Ascending aorta (tissue), 2 donors: ENCODE measurements at regions not wholly inside any gene's neighbourhood (a gene's known extent, or its start where the extent isn't known, plus 50 kb on each side); places are given as distances from the start of the nearest gene placed in this dataset.
"Not testable (repeated sequence)": the region's sequence is repeated elsewhere in the genome, so short reads cannot be mapped to it uniquely, and the experiment has no call there.

ENCODE experiments used
- DNase-seq, 2 donors: peaks; one replicate each; pipeline ENCODE4 v3.0.0-alpha.2; 2019; ENCODE audit warnings: low spot score in 2 of 2
- H3K27ac ChIP-seq, 2 donors: fragments of 200-600 bp; sonication (generic); one replicate each; pipeline ENCODE4 v1.5.1; 2016 to 2017; ENCODE audit warnings: mild to moderate bottlenecking in 1 of 2
- H3K27me3 ChIP-seq: fragments of 200-600 bp; sonication (generic); one replicate; pipeline ENCODE4 v1.5.1; 2017
- H3K36me3 ChIP-seq, 2 donors: fragments of 200-600 bp; sonication (generic); one replicate each; pipeline ENCODE4 v1.5.1; 2016
- H3K4me1 ChIP-seq, 2 donors: fragments of 200-600 bp; sonication (generic); one replicate each; pipeline ENCODE4 v1.5.1; 2016 to 2017; ENCODE audit warnings: mild to moderate bottlenecking in 1 of 2
- H3K4me3 ChIP-seq, 2 donors: fragments of 200-600 bp; sonication (generic); one replicate each; pipeline ENCODE4 v1.5.1; 2016 to 2017; ENCODE audit warnings: mild to moderate bottlenecking in 1 of 2
- H3K9me3 ChIP-seq, 2 donors: fragments of 200-600 bp; sonication (generic); one replicate each; pipeline ENCODE4 v1.5.1; 2016
- intact Hi-C: fragments of 100-400 bp; cut with DNase I; formaldehyde crosslinking; loops from one replicate; pipeline ENCODE4 v1.15.1; 2023
- TF ChIP-seq, protein P1 (sequence below), 3 experiments: fragments of 200-600 bp in 2 of 3; fragments of 450-650 bp in 1 of 3; sonication (generic) in 2 of 3; IDR thresholded peaks; one replicate each; pipeline ENCODE4 v1.5.1; 2016 to 2019; ENCODE audit warnings: antibody characterized with exemption in 3 of 3, mild to moderate bottlenecking in 1 of 3, moderate library complexity in 1 of 3

DNA sequence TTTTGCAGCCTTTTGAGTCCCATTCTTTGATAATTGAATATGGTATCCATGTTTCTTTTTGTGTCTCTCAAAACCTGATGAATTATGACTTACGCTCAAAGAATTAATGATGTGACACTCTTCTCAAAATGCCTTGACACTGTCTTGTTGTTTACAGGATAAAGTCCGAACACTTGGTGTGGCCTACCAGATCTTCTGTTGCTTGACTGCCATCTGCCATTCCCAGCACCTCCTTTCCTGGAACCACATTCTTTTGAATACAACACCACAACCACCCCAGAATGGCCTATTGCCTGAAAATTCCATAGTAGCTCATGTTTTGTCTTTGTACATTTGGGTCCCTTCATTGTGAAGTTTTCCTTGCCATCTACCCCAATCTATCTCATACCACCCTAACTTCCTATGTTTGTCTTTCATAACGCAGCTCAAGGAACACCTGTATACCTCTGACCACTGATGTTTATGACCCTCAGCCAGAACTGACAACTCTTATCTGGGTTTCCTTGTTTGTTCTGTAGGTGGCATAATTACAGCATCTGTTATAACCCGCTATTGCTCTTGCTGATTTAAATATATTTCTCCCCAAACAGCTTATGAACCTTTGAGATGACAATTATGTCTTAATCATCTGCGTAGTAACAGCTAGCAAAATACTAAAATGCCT, 991.3 kb downstream of the RAB28 start:
- Histone ChIP-seq H3K9me3 (no peaks in the 10 kb centered on the region), H3K4me1 (no peaks in the 10 kb centered on the region), H3K27ac (no peak overlapping the region), H3K27me3 (no peaks in the 10 kb centered on the region), H3K4me3 (no peak overlapping the region), H3K36me3 (no peaks in the 10 kb centered on the region)
- no peak for DNase-seq
- intact Hi-C loops, result no loop called here
- TF ChIP-seq, protein P1, sequence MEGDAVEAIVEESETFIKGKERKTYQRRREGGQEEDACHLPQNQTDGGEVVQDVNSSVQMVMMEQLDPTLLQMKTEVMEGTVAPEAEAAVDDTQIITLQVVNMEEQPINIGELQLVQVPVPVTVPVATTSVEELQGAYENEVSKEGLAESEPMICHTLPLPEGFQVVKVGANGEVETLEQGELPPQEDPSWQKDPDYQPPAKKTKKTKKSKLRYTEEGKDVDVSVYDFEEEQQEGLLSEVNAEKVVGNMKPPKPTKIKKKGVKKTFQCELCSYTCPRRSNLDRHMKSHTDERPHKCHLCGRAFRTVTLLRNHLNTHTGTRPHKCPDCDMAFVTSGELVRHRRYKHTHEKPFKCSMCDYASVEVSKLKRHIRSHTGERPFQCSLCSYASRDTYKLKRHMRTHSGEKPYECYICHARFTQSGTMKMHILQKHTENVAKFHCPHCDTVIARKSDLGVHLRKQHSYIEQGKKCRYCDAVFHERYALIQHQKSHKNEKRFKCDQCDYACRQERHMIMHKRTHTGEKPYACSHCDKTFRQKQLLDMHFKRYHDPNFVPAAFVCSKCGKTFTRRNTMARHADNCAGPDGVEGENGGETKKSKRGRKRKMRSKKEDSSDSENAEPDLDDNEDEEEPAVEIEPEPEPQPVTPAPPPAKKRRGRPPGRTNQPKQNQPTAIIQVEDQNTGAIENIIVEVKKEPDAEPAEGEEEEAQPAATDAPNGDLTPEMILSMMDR (IDR thresholded peaks at IDR 0.05), result no peak

DNA sequence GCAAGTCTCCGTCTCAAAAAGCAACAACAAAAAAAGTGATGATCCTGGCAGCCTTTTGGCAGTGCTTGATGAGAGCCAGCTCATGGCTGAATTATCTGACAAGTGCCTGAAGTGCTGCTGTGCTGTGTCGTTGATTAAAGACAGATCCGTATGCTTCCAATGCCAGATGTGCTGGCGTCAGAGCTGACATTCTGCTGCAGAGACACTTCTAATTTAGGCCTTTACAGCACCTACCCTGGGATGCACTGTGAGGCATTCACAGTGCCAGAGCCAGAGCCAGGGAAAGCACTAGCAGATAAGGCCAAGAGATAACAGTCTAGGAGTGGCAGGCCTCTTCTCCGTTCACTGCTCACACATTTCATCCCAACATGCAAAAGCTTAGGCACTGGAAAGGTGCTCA, 995.5 kb downstream of the RAB28 start:
- H3K9me3 ChIP-seq, result no peaks in the 10 kb centered on the region
- H3K27ac ChIP-seq, result no peak overlapping the region
- no peak overlapping the region for H3K4me3 ChIP-seq
- no peak for DNase-seq
- H3K36me3 ChIP-seq, result no peaks in the 10 kb centered on the region
- intact Hi-C loops, result no loop called here
- TF ChIP-seq, protein P1 (IDR thresholded peaks at IDR 0.05), result no peak
- H3K27me3 ChIP-seq, result no peaks in the 10 kb centered on the region
- no peaks in the 10 kb centered on the region for H3K4me1 ChIP-seq

DNA sequence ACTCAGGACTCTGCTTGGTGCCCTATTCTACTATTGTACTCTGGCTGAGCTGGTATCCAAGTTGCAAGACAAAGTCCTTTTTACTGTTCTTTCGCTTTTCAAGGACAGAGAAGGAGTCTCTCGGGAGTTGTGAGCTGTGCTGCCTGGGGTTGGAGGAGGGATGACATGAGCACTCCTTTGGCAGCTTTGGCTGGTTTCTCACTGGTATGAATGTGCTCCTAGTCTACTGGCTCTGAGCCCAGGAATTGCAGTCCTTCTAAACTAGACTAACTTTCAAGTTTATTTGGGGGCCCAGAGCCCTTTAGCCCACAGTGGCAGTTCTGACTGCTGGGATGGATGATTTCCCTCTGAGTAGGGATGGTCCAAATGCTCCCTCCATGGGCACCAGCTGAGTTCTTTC, 997.1 kb downstream of the RAB28 start:
- DNase-seq, result no peak
- H3K9me3 ChIP-seq, result no peaks in the 10 kb centered on the region
- intact Hi-C loops, result no loop called here
- TF ChIP-seq, protein P1 (IDR thresholded peaks at IDR 0.05), result no peak
- H3K27ac ChIP-seq, result no peak overlapping the region
- no peaks in the 10 kb centered on the region for H3K4me1 ChIP-seq
- H3K27me3 ChIP-seq, result no peaks in the 10 kb centered on the region
- H3K36me3 ChIP-seq, result no peaks in the 10 kb centered on the region
- H3K4me3 ChIP-seq, result no peak overlapping the region

DNA sequence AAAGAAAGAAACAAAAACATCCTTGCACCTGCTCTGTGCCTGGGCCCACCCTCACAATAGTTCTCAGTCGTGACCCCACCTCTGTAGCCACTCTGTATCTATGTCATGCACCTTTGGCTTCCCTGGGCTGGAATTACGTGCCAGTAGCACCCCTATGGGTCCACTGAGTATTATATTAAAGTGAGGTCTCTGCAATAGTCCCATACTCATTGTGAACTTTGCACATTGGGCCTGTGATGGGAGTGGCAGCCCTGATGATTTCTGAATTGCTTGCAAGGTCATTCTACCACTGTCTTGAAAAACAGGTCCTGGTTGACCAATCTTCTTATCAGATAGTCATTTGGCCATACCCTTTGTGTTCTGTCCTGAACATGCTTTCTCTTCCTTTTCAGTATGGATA, 1012.1 kb downstream of the RAB28 start:
- no peak overlapping the region for H3K4me3 ChIP-seq
- H3K36me3 ChIP-seq, result no peaks in the 10 kb centered on the region
- no peaks in the 10 kb centered on the region for H3K4me1 ChIP-seq
- no peak for DNase-seq
- intact Hi-C loops, result no loop called here
- H3K9me3 ChIP-seq, result no peaks in the 10 kb centered on the region
- H3K27me3 ChIP-seq, result no peaks in the 10 kb centered on the region
- TF ChIP-seq, protein P1 (IDR thresholded peaks at IDR 0.05), result no peak
- H3K27ac ChIP-seq, result no peak overlapping the region

DNA sequence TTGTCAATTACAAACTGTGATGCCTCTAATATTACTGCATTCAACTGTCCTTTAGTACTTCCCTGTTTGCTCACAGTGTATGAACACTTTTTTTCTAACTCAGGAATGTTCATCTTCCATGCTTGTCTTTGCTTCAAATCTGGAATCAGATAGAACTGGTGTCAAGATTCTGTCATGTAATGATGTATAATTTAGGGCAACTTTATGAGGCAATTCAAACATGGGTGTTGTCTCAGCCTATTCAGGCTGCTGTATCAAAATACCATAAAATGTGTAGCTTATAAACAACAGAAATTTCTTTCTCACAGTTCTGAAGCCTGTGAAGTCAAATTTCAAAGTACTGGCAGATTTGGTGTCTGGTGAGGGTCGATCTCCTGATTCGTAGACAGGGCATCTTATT, 1012.9 kb downstream of the RAB28 start:
- Histone ChIP-seq H3K36me3 (no peaks in the 10 kb centered on the region), H3K27me3 (no peaks in the 10 kb centered on the region), H3K4me3 (no peak overlapping the region), H3K9me3 (no peaks in the 10 kb centered on the region), H3K4me1 (no peaks in the 10 kb centered on the region), H3K27ac (no peak overlapping the region)
- TF ChIP-seq, protein P1 (IDR thresholded peaks at IDR 0.05), result no peak
- intact Hi-C loops, result no loop called here
- DNase-seq, result no peak

DNA sequence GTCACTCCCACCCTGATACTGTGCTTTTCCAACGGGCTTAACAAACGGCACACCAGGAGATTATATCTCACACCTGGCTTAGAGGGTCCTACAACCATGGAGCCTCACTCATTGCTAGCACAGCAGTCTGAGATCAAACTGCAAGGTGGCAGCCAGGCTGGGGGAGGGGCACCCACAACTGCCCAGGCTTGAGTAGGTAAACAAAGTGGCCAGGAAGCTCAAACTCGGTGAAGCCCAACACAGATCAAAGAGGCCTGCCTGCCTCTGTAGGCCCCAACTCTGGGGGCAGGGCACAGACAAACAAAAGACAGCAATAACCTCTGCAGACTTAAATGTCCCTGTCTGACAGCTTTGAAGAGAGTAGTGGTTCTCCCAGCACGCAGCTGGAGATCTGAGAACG, 1022.6 kb downstream of the RAB28 start:
- DNase-seq, H3K36me3 ChIP-seq, H3K4me1 ChIP-seq, intact Hi-C loops, H3K4me3 ChIP-seq, H3K27ac ChIP-seq, H3K27me3 ChIP-seq, H3K9me3 ChIP-seq: not testable (repeated sequence)
